Dermis microvascular lymphatic vessel endothelial cell (primary cell): ENCODE measurements at regions not wholly inside any gene's neighbourhood (a gene's known extent, or its start where the extent isn't known, plus 50 kb on each side); places are given as distances from the start of the nearest gene placed in this dataset.
"Not testable (repeated sequence)": the region's sequence is repeated elsewhere in the genome, so short reads cannot be mapped to it uniquely, and the experiment has no call there.

Experiments
- DNase-seq, 2 donors: peaks; one replicate each; pipeline versions ENCODE4 v3.0.0 to v3.0.0-alpha.2; 2010; ENCODE audit warnings: low read depth in 2 of 2

- peak in 1 of 2 donors; percentile 19 for DNase-seq
Measured at GRCh38 chr3:146770881-146771280, 165.7 kb upstream of the PLSCR5 start.

GRCh38 chr3:146770301-146770700 lies 165.2 kb upstream of the PLSCR5 start:
- no peak for DNase-seq

GRCh38 chr3:146757759-146758158 lies 152.6 kb upstream of the PLSCR5 start:
- no peak for DNase-seq

DNA sequence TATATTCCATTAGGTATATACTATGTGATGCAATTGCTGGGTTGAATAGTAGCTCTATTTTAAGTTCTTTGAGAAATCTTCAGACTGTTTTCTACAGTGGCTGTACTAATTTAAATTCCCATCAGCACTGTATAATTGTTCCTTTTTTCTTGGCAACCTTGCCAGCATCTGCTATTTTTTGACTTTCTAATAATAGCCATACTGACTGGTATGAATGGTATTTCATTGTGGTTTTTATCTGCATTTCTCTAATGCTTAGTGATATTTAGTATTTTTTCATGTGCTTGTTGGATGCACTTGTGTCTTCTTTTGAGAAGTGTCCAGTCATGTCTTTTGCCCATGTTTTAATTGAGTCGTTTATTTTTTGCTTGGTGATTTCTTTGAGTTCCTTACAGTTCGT lies 145.1 kb upstream of the PLSCR5 start:
- peak in 1 of 2 donors; percentile 21 for DNase-seq

DNA sequence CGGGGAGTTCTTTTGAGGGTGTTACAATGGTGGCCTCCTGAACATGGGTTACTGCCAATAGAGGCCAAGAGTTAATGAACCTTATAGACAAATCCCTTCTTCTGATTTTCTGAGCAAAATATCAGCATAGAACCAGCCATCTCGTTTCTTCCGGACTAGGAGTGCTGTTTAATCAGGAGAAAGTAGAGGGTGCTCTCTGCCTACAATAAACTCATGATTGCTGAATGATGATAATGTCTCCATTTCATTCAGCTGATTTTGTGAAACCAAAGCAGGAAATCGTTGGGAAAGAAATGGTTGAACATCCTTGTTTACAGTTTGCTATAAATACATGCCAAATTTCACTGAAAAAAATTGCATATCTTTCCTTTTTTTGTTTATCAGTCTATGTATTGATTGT lies 142.8 kb upstream of the PLSCR5 start:
- DNase-seq: peak; percentile 42 to 47

GRCh38 chr3:146747051-146747450 lies 141.9 kb upstream of the PLSCR5 start:
- no peak for DNase-seq

- DNase-seq: peak; percentile 22 to 57
Measured at GRCh38 chr3:146746190-146746589, 141.0 kb upstream of the PLSCR5 start.

GRCh38 chr3:146739203-146739671 lies 134.1 kb upstream of the PLSCR5 start:
- DNase-seq: no peak

DNA sequence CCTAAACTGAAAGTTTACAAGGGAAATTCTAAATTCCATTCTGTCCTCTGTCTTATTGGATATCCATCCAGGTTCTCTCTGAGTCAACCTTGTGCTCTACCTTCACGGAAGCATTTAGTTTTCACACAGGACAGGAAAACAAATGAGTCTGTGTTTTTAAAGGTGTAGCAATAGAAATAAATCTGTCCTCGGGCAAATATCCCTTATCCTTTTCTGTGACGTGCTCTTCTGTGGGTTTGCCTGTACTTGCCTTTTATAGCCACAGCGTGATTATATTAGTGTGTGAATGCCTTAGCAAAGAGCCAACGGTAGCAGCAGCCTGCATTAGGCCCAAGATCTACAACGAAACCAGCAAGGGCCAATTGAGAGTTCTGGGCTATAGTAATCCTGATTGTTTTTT lies 127.2 kb upstream of the PLSCR5 start:
- DNase-seq: no peak

DNA sequence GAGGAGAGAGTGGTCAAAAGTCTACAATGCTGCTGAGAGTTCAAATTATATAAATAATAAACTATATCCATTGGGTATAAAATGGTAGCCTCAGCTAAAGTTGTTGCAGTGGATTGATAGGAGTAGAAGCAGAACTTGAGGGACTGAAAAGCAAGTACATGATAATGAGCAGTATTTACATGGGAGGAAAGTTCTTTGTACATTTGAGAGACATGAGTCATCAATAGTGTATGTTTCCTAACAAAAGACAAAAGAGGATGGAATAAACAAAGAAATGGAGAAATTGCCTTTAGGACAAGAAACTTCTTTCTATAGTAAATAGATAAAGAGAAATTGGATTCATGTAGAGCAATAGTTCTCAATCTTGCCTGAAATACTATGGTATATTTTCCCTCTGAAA lies 110.0 kb upstream of the PLSCR5 start:
- peak in 1 of 2 donors; percentile 22 for DNase-seq

DNA sequence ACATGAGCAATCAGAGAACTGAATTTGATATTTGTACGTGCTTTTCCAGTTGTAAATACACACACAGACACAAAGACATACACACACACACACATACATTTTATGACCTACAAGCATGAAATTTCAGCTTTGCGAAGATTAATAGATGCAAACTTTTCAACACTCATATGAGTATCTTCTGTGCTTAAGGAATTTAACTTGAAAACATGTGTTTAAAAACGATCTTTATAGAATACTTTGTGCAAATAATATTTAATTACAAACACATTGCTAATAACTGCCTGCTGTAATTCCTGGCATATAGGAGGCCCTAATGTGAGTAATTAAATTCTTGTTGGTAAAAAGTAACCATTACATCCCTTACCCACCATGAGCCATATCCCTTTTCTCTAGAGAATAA lies 107.7 kb upstream of the PLSCR5 start:
- DNase-seq: no peak

- no peak for DNase-seq
Measured at GRCh38 chr3:146709969-146710368, 104.8 kb upstream of the PLSCR5 start.

GRCh38 chr3:146705225-146705624 lies 100.1 kb upstream of the PLSCR5 start:
- no peak for DNase-seq

DNA sequence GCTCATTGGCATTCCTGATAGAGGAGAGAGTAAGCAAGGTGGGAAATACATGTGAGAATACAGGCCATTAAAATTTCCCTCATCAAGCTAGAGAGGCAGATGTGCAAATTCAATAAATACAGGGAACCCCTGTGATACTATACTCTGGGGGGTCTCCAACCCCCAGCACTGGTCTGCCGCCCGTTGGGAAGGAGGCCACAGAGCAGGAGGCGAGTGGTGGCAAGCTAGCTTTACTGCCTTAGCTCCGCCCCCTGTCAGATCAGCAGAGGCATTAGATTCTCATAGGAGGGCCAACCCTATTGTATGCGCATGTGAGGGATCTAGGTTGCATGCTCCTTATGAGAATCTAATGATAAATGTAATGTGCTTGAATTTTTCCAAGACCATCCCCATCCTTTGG lies 97.1 kb upstream of the PLSCR5 start:
- DNase-seq: no peak

- no peak for DNase-seq
Measured at GRCh38 chr3:146701246-146701645, 96.1 kb upstream of the PLSCR5 start.

- not testable (repeated sequence) for DNase-seq
Measured at GRCh38 chr3:146700025-146700424, 94.9 kb upstream of the PLSCR5 start.

DNA sequence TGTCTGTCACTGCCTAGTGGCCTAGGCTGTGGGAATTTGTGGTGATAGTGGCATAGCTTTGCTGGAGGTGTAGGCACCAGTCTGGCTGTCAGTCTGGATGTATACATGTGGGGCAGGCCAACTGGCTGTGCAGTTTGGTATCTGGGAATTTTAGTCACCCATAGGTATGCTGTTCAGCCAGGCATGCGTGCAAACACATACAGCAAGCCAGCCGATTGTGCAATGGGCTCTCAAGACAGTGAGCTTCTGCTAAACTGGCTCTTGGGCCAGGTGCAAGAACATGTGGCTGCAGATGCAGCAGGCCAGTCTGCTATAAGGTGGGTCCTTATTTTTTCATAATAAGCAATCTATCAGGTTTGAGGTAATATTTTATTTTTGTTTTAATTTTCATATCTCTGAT lies 87.1 kb upstream of the PLSCR5 start:
- no peak for DNase-seq

DNA sequence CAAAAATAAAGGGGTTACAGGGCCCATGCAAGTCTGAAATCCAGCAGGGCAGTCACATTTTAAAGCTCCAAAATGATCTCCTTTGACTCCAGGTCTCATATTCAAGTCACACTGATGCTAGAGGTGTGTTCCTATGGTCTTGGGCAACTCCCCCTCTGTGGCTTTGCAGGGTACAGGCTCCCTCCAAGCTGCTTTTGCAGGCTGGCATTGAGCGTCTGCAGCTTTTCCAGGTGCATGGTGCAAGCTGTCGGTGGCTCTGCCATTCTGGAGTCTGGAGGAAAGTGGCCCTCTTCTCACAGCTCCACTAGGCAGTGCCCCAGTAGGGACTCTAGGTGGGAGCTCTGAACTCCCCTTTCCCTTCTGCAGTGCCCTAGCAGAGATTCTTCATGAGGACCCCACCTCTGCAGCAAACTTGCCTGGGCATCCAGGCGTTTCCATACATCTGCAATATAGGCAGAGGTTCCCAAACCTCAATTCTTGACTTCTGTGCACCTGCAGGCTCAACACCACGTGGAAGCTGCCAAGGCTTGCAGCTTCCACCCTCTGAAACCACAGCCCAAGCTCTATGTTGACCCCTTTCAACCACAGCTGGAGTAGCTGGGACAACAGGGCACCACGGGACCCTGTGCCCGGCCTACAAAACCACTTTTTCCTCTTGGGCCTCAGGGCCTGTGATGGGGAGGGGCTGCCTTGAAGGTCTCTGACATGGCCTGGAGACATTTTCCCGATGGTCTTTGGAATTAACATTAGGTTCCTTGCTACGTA lies 80.1 kb upstream of the PLSCR5 start:
- DNase-seq: no peak

DNA sequence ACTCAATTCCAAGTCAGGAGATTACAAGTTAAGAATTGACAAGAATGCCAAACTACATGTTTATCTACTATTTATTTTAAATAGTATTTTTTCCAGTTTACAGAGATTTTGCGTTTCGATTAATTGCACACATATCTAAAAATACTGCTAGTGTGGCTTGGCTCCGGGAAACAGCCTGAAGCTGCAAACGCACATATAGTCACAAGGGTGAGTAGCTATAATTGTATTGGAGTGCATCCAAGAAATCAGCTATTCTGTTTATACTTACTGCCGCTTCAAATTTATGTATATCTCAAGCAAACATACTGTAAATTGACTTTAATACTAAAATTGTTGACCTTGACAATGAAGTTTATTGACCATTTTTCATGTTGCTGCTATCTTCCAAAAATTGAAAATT lies 77.0 kb upstream of the PLSCR5 start:
- DNase-seq: no peak

- no peak for DNase-seq
Measured at GRCh38 chr3:146680617-146681016, 75.5 kb upstream of the PLSCR5 start.

DNA sequence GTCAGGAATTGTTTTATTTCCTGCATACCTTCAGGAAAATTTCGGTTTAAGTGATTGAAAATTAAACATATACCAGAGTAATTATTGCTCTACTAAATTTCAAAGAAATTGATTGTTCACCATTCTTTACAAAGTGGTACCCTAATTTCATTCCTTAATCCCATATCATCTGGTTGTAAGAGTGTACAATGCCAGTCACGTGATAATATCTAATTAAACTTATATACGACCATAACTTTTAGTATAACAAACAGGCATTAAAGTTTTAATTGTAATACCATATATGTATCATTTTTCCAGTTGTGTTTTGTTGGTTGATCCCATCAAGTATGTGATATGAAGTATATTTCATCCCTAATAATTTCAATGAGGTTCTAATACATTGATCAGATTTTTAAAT lies 74.8 kb upstream of the PLSCR5 start:
- DNase-seq: no peak

DNA sequence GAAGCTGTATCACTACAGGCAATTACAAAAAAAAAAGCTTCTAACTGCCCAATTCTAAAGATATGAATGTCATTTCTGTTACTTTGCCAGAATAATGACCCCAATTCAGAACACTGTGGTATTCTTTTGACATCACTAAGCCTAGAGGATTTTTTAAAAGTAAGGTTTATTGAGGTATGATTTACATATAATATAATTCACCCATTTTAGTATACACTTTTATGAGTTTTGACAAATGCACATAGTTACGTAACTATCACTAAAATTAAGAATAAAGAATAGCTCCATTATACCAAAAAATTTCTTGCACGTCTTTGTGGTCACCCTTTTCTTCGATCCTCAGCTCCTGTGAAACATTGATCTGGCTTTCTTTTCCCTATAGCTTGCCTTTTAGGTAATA lies 74.0 kb upstream of the PLSCR5 start:
- no peak for DNase-seq

DNA sequence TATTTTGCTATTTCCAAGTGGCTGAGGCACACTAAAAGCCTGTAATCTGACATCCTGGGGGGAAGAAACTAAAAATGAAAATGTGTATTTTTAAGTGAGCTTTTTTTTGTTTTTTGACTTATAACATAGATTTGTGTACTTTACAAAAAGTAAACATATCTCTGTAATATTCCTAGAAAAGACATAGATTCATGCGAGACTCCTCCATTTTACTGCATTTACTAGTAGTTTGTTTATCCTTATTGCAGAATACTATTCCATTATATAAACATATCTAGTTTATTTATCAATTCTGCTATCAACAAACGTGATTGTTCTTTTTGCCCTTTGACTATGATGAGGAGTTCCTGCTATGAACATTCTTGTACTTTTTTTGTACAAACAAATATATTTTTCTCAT lies 67.8 kb upstream of the PLSCR5 start:
- no peak for DNase-seq

GRCh38 chr3:146664403-146664802 lies 59.3 kb upstream of the PLSCR5 start:
- no peak for DNase-seq
